HCT116 (cell line): ENCODE measurements at regions not wholly inside any gene's neighbourhood (a gene's known extent, or its start where the extent isn't known, plus 50 kb on each side); places are given as distances from the start of the nearest gene placed in this dataset.

Experiments
- CEBPB ChIP-seq: IDR thresholded peaks from 2 replicates; pipeline ENCODE4 v1.6.1; 2012; ENCODE audit warnings: low read depth
- CTCF ChIP-seq, 3 experiments: fragments of 200-600 bp in 1 of 3; sonication (generic) in 1 of 3; IDR thresholded peaks in 2 of 3; conservative IDR thresholded peaks in 1 of 3; 2 replicates each; pipeline ENCODE4 v1.5.1; 2012 to 2017; ENCODE audit warnings: low read depth in 2 of 3, low read length in 2 of 3, antibody characterized with exemption in 1 of 3, borderline replicate concordance in 1 of 3, control low read depth in 1 of 3, mild to moderate bottlenecking in 1 of 3, mixed read lengths in 1 of 3, mixed run types in 1 of 3, moderate library complexity in 1 of 3; ENCODE audit not compliant: insufficient read depth in 1 of 3
- EZH2phosphoT487 ChIP-seq: fragments of 200-600 bp; IDR thresholded peaks from 2 replicates; pipeline ENCODE4 v1.6.1; 2018; ENCODE audit warnings: antibody characterized with exemption, borderline replicate concordance
- SIN3A ChIP-seq: IDR thresholded peaks from 2 replicates; pipeline ENCODE4 v1.6.1; 2012; ENCODE audit warnings: low read depth
- ZNF274 ChIP-seq: fragments of 200-500 bp; sonication (Bioruptor generic); IDR thresholded peaks from 2 replicates; pipeline ENCODE4 v1.6.1; 2014; ENCODE audit warnings: mild to moderate bottlenecking, low read depth, low read length, inconsistent platforms
- TF ChIP-seq, protein P1 (sequence below): IDR thresholded peaks from 2 replicates; pipeline ENCODE4 v1.6.1; 2012; ENCODE audit warnings: low read depth

GRCh38 chrY:8583191-8583590 is 754.1 kb upstream of the TSPY4 start:
- TF ChIP-seq CEBPB (no peak), CTCF (IDR thresholded peaks at IDR 0.05 in 2 of 3, conservative IDR thresholded peaks at IDR 0.05 in 1 of 3; ENCODE audit: borderline replicate concordance in 1 of 3, insufficient read depth in 1 of 3, low read depth in 2 of 3, low read length in 2 of 3) (no peak), EZH2phosphoT487 (no peak), SIN3A (no peak), ZNF274 (no peak)
- TF ChIP-seq, protein P1, sequence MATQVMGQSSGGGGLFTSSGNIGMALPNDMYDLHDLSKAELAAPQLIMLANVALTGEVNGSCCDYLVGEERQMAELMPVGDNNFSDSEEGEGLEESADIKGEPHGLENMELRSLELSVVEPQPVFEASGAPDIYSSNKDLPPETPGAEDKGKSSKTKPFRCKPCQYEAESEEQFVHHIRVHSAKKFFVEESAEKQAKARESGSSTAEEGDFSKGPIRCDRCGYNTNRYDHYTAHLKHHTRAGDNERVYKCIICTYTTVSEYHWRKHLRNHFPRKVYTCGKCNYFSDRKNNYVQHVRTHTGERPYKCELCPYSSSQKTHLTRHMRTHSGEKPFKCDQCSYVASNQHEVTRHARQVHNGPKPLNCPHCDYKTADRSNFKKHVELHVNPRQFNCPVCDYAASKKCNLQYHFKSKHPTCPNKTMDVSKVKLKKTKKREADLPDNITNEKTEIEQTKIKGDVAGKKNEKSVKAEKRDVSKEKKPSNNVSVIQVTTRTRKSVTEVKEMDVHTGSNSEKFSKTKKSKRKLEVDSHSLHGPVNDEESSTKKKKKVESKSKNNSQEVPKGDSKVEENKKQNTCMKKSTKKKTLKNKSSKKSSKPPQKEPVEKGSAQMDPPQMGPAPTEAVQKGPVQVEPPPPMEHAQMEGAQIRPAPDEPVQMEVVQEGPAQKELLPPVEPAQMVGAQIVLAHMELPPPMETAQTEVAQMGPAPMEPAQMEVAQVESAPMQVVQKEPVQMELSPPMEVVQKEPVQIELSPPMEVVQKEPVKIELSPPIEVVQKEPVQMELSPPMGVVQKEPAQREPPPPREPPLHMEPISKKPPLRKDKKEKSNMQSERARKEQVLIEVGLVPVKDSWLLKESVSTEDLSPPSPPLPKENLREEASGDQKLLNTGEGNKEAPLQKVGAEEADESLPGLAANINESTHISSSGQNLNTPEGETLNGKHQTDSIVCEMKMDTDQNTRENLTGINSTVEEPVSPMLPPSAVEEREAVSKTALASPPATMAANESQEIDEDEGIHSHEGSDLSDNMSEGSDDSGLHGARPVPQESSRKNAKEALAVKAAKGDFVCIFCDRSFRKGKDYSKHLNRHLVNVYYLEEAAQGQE = no peak
